ENCODE measurements at regions not wholly inside any gene's neighbourhood (a gene's known extent, or its start where the extent isn't known, plus 50 kb on each side); places are given as distances from the start of the nearest gene placed in this dataset.

GRCh38 chr11:47913529-47914244 is 65.5 kb upstream of the NUP160 start:
- TF ChIP-seq CTCF (IDR thresholded peaks at IDR 0.05) (no peak), POLR2AphosphoS5 (IDR thresholded peaks at IDR 0.05) (no peak)
